ENCODE measurements at regions not wholly inside any gene's neighbourhood (a gene's known extent, or its start where the extent isn't known, plus 50 kb on each side); places are given as distances from the start of the nearest gene placed in this dataset.

DNA sequence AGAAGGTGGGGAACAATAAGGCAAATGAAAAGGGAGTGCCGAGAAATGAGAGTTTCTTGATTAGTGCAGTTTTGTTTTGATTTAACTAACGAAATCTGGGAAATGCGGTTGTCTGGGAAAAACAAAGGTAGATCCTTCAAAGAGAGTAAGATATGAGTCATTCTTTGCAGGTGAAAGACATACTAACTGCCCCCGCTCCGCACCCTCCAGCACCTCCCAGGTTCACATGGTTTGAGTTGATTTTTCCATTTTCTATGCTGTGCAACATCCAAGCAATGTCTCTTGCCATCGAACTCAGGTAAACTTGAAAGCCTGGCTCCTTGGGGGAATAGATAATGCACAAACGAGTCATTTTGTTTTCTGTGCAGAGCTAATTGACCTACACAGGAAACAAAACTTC is 84.1 kb upstream of the KLF12 start:
- TF ChIP-seq, protein P1, sequence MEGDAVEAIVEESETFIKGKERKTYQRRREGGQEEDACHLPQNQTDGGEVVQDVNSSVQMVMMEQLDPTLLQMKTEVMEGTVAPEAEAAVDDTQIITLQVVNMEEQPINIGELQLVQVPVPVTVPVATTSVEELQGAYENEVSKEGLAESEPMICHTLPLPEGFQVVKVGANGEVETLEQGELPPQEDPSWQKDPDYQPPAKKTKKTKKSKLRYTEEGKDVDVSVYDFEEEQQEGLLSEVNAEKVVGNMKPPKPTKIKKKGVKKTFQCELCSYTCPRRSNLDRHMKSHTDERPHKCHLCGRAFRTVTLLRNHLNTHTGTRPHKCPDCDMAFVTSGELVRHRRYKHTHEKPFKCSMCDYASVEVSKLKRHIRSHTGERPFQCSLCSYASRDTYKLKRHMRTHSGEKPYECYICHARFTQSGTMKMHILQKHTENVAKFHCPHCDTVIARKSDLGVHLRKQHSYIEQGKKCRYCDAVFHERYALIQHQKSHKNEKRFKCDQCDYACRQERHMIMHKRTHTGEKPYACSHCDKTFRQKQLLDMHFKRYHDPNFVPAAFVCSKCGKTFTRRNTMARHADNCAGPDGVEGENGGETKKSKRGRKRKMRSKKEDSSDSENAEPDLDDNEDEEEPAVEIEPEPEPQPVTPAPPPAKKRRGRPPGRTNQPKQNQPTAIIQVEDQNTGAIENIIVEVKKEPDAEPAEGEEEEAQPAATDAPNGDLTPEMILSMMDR (IDR thresholded peaks at IDR 0.05) = no peak
- no peak for TF ChIP-seq POLR2A (IDR thresholded peaks at IDR 0.05)
- no peak for TF ChIP-seq POLR2AphosphoS5 (IDR thresholded peaks at IDR 0.05; ENCODE audit: insufficient read depth in 1 of 2, low read depth in 1 of 2)
